H1 (cell line): ENCODE measurements at regions not wholly inside any gene's neighbourhood (a gene's known extent, or its start where the extent isn't known, plus 50 kb on each side); places are given as distances from the start of the nearest gene placed in this dataset.

Experiments used
- CHD1 ChIP-seq: IDR thresholded peaks from 2 replicates; pipeline ENCODE4 v1.6.1; 2012; ENCODE audit warnings: low read depth, low read length, improper control_type of control experiment
- CHD7 ChIP-seq: fragments of 300-600 bp; sonication (generic); IDR thresholded peaks from 2 replicates; pipeline ENCODE4 v1.7.1; 2012; ENCODE audit warnings: low read length, moderate library complexity, mild to moderate bottlenecking, inconsistent platforms; ENCODE audit not compliant: insufficient replicate concordance
- E2F6 ChIP-seq: IDR thresholded peaks from 2 replicates; pipeline ENCODE4 v1.6.1; 2012; ENCODE audit warnings: inconsistent platforms
- EZH2 ChIP-seq: fragments of 200-600 bp; sonication (generic); IDR thresholded peaks from 2 replicates; pipeline ENCODE4 v1.7.1; 2012; ENCODE audit warnings: low read depth, mild to moderate bottlenecking, moderate library complexity, low read length, inconsistent platforms; ENCODE audit not compliant: severe bottlenecking
- NANOG ChIP-seq: IDR thresholded peaks from 2 replicates; pipeline ENCODE4 v1.6.1; 2011; ENCODE audit warnings: low read length, low read depth, mild to moderate bottlenecking, inconsistent platforms; ENCODE audit not compliant: insufficient read depth, poor library complexity, severe bottlenecking
- RAD21 ChIP-seq, 2 experiments: IDR thresholded peaks in 1 of 2; conservative IDR thresholded peaks in 1 of 2; 2 replicates each; pipeline ENCODE4 v1.6.1; 2011; ENCODE audit warnings: low read depth in 2 of 2, low read length in 2 of 2, improper control_type of control experiment in 1 of 2, inconsistent platforms in 1 of 2, mild to moderate bottlenecking in 1 of 2, moderate library complexity in 1 of 2
- RNF2 ChIP-seq: fragments of 200-900, 300-1000 bp; sonication (generic); IDR thresholded peaks from 2 replicates; pipeline ENCODE4 v1.7.1; 2016; ENCODE audit warnings: borderline replicate concordance, low read depth, mild to moderate bottlenecking, antibody characterized with exemption, low read length; ENCODE audit not compliant: poor library complexity, severe bottlenecking; ENCODE audit errors: missing control alignments
- SUZ12 ChIP-seq: fragments of 200-600 bp; sonication (generic); IDR thresholded peaks from 2 replicates; pipeline ENCODE4 v1.6.1; 2012; ENCODE audit warnings: mild to moderate bottlenecking, inconsistent platforms, low read length, moderate library complexity, mixed read lengths
- USF2 ChIP-seq: IDR thresholded peaks from 2 replicates; pipeline ENCODE4 v1.6.1; 2011; ENCODE audit warnings: low read length, improper control_type of control experiment

GRCh38 chr1:194014014-194014413, 827.6 kb upstream of the B3GALT2 start (continued):
- TF ChIP-seq CHD7, result no peak
- no peak for TF ChIP-seq NANOG
- no peak for TF ChIP-seq USF2
- TF ChIP-seq CHD1, result no peak
- no peak for TF ChIP-seq EZH2
- no peak for TF ChIP-seq SUZ12
- no peak for TF ChIP-seq E2F6
- no peak for TF ChIP-seq RNF2
- TF ChIP-seq RAD21 (IDR thresholded peaks at IDR 0.05 in 1 of 2, conservative IDR thresholded peaks at IDR 0.05 in 1 of 2; ENCODE audit: low read depth in 2 of 2, low read length in 2 of 2), result no peak
